AG10803 (cell line): ENCODE measurements at regions not wholly inside any gene's neighbourhood (a gene's known extent, or its start where the extent isn't known, plus 50 kb on each side); places are given as distances from the start of the nearest gene placed in this dataset.

Experiments
- DNase-seq: peaks from one replicate; pipeline ENCODE4 v3.0.0; 2010; ENCODE audit warnings: low read depth
- H3K4me3 ChIP-seq: 2 replicates; pipeline ENCODE4 v1.5.1; 2011; ENCODE audit warnings: mild to moderate bottlenecking, low read length, control low read depth
- TF ChIP-seq, protein P1 (sequence below): conservative IDR thresholded peaks from 2 replicates; pipeline ENCODE4 v1.5.1; 2011; ENCODE audit warnings: mild to moderate bottlenecking, low read length, control low read depth, inconsistent platforms

DNA sequence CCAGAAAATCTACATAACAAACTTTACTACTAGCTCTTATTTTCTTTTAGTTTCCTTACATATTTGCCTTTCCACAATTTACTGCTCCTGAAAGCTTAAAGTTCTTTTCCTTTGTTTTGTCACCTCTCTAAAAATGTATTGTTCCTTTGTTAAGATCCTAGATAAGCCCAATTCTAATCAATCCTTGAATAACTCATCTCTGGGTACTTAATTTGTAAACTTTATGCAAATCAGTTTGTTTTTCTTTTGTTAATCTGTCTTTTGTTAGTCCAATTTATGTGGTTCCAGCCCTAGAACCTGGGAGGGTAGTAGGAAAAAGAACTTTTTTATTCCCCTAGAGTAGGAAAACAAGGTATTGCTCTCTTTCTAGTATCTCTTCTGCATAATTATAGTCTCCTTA lies 444.7 kb downstream of the PCDH10 start:
- TF ChIP-seq, protein P1, sequence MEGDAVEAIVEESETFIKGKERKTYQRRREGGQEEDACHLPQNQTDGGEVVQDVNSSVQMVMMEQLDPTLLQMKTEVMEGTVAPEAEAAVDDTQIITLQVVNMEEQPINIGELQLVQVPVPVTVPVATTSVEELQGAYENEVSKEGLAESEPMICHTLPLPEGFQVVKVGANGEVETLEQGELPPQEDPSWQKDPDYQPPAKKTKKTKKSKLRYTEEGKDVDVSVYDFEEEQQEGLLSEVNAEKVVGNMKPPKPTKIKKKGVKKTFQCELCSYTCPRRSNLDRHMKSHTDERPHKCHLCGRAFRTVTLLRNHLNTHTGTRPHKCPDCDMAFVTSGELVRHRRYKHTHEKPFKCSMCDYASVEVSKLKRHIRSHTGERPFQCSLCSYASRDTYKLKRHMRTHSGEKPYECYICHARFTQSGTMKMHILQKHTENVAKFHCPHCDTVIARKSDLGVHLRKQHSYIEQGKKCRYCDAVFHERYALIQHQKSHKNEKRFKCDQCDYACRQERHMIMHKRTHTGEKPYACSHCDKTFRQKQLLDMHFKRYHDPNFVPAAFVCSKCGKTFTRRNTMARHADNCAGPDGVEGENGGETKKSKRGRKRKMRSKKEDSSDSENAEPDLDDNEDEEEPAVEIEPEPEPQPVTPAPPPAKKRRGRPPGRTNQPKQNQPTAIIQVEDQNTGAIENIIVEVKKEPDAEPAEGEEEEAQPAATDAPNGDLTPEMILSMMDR = no peak
- no peak for DNase-seq
- H3K4me3 ChIP-seq = no peak overlapping the region

DNA sequence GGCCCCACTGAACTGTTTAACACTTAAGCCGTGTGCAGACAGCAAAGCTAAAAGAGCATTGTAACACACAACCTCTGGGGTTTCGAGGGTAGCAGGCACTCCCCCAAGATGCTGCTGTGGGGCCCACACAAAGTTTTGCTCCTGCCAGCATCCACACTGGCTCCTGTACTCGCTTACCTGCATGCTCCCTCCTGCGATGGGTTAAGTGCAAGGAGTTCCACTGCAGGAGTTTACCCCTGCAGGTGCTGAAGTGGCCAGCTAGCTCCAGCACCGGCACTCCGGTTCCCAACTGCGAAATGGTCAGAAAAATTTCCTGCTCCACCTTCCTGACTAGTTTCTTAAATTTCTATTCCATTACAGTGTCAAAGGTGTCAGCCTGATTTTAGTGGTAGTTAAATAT lies 443.5 kb downstream of the PCDH10 start:
- H3K4me3 ChIP-seq = no peak overlapping the region
- TF ChIP-seq, protein P1 = no peak
- DNase-seq = no peak

DNA sequence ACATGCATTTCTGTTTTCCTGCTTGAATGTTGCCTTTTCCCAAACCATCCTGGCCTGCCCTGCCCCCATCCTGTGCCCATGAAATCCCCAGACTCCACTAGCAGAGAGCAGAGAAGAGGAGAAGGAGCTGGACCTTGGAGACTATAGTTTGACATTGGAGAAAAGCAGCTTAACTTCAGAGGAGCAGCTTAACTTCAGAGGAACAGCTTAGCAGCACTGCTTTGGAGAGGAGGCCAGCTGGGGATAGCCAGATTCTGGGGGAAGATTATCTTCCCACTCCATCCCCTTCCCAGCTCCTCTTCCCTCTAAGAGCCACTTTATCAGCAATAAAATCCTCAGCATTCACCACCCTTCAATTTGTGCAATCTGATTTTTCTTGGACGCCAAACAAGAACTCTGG lies 443.0 kb downstream of the PCDH10 start:
- TF ChIP-seq, protein P1 = no peak
- DNase-seq = no peak
- no peak overlapping the region for H3K4me3 ChIP-seq

DNA sequence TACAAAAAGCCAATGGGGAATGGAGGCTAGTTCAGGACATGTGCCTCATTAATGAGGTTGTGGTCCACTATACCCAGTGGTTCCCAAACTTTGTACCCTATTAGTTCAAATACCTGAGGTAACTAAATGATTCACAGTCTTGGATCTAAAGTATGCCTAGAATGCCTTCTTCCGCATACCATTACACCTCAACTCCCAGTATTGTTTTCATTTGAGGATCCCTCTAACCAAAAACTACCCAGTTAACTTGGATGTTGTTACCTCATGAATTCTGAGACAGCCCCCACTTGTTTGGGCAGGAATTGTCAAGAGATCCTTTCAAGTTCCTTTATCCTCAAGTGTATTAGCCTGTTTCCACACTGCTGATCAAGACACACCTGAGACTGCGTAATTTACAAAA lies 439.2 kb downstream of the PCDH10 start:
- TF ChIP-seq, protein P1 = no peak
- DNase-seq = no peak
- no peak overlapping the region for H3K4me3 ChIP-seq

DNA sequence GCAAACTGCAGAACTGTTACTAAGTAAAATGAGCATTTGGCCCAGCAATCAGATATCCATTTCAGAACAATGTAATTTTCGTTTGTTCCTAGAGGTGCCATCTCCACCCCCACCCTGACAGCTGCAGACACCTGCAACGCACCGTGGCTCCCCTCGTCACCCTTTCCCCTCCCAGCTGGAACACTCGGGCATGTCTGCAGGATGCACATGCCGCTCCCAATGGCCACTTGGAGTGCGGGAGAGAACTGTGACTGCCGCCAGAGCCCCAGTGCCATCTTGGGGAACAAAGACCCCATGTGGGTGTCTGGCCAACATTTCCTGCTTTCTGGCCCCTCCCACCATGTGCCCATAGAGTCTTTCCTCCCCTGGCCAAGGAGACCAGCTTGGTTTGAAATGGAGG lies 436.2 kb downstream of the PCDH10 start:
- TF ChIP-seq, protein P1 = no peak
- no peak for DNase-seq
- no peak overlapping the region for H3K4me3 ChIP-seq

DNA sequence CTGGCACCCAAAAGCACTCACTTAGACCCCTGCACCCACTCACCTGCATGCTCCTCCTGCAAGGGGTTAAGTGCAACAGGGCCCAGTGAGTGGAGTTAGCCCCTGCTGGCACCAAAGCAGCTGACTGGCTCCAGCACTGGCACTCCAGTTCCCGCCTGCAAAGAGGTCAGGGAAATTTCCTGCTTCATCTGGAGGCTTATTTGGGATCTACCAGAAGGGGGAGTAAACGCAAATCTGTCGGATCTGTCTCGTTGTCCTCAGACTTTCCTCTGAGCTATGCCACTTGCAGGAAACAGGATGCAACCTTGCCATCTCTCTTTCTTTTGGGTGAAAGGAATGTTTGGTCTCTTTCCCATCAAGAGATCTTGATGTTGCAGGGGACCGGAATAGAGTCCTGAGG lies 435.6 kb downstream of the PCDH10 start:
- no peak for DNase-seq
- H3K4me3 ChIP-seq = no peak overlapping the region

DNA sequence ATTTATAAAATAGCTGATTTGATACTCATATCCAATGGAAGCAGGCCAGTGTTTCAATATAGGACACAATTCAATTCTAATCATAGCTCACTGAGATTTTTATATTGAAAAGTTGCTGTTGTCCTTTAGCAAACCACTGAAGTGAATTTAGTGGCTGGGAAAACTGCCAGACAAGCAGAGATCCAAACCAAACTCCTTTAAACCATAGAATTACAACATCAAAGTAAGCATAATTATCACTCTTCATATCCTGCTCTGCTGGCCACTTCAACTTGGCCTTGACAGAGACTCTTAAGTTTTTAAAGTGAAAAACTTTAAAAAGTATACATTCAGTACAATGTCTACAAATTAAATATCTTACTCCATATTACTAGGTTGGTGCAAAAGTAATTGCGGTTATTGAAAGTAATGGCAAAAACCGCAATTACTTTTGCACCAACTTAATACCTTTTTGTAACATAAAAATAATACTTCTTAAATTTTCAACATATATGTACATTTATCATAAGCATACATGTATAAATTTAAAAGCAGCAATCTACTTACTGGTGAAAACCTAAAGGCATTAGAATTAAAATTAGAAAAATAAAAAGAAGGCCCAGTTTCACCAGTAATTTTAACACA lies 433.0 kb downstream of the PCDH10 start:
- TF ChIP-seq, protein P1 = no peak
- no peak overlapping the region for H3K4me3 ChIP-seq
- DNase-seq = no peak

More for the DNA sequence above, 435.6 kb downstream of the PCDH10 start:
- TF ChIP-seq, protein P1 = no peak
